ENCODE measurements at regions not wholly inside any gene's neighbourhood (a gene's known extent, or its start where the extent isn't known, plus 50 kb on each side); places are given as distances from the start of the nearest gene placed in this dataset.
"Not testable (repeated sequence)": the region's sequence is repeated elsewhere in the genome, so short reads cannot be mapped to it uniquely, and the experiment has no call there.

- DNase-seq: not testable (repeated sequence)
These were observed 189.9 kb downstream of the LMLN start for GRCh38 chr3:198149904-198150303.

- not testable (repeated sequence) for DNase-seq
These were observed 191.8 kb downstream of the LMLN start for GRCh38 chr3:198151867-198152266.

- DNase-seq: not testable (repeated sequence)
These were observed 195.8 kb downstream of the LMLN start for GRCh38 chr3:198155771-198156170.

- DNase-seq: not testable (repeated sequence)
These were observed 197.3 kb downstream of the LMLN start for GRCh38 chr3:198157231-198157868.

GRCh38 chr3:198158007-198158406 lies 198.0 kb downstream of the LMLN start:
- DNase-seq: not testable (repeated sequence)

GRCh38 chr3:198167339-198168039 lies 207.5 kb downstream of the LMLN start:
- peak; percentile 42 to 75 for DNase-seq

GRCh38 chr3:198170781-198171180 lies 210.8 kb downstream of the LMLN start:
- DNase-seq: not testable (repeated sequence)

- DNase-seq: not testable (repeated sequence)
These were observed 213.1 kb downstream of the LMLN start for GRCh38 chr3:198173080-198173479.

GRCh38 chr3:198173929-198174574 lies 214.0 kb downstream of the LMLN start:
- not testable (repeated sequence) for DNase-seq
